ENCODE measurements at regions not wholly inside any gene's neighbourhood (a gene's known extent, or its start where the extent isn't known, plus 50 kb on each side); places are given as distances from the start of the nearest gene placed in this dataset.

DNA sequence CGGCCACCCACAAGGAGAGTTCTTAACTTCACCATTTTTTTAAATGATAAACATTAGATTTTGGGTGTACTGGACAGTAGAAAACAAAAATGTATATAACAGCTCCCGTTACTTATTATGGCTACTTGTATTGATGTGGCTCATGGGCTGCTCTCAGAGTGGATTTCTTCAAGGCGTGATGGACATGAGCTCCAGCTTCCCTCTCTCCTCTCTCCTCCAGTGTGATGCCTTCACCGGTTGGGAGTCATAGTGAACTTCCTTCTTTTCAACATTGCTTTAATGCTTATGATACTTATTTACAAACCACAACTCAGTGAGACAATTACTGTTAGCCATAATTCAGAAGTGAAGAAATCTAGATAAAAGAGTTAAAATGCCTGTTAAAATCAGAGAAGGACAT lies 515.2 kb downstream of the RNF144A start:
- H3K36me3 ChIP-seq = no peaks in the 10 kb centered on the region
- H3K4me3 ChIP-seq = no peak overlapping the region
- no peak overlapping the region for H3K27ac ChIP-seq
- no peaks in the 10 kb centered on the region for H3K27me3 ChIP-seq (replicated peaks; ENCODE audit: insufficient read depth)
- H3K9me3 ChIP-seq = no peaks in the 10 kb centered on the region
- peaks cover 0 to 4% of the 10 kb centered on the region in 2 donors for H3K4me1 ChIP-seq (ENCODE audit: control insufficient read depth in 1 of 2, low read depth in 2 of 2)
- no peak for ATAC-seq (ENCODE audit: insufficient number of reproducible peaks, low FRiP score, low read depth)
- no peak for DNase-seq (ENCODE audit: low spot score)
- no peak for TF ChIP-seq CTCF (IDR thresholded peaks at IDR 0.05)

DNA sequence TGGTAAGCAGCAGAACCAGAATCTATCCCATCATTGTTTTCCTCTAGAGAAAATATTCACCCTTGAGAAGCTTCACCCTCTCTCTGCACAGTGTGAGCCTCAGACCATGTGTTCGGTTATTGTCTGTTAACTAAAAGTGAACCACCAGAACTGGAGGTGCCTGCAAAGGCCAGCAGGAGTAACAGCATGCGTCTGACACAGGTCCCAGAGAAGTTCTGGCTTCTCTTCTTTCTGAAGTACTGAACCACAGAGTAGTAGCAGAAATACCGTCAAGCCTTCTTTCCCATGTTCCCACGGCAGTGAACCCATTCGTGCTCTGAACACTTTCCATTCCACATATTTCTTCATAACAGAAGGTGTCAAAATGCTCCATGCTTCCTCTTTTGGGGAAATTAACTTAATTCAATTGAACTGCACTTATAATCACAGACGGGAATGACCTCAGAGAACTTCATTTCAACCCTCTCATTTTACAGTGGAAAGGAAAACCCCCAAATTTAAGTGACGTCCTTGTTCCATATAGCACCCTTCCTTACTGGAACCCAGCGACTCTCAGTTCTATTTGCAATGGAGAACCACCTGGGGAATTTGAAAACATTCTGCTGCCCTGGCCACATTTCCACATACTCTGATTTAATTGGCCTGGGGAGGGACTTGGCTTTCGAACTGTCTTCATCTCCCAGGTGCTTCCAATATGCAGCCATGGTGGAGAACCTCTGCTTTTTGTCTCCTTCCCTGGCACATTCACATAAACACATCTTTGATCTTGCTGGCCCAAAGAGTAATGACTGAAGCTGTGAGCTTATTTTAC lies 519.1 kb downstream of the RNF144A start:
- no peak for DNase-seq (ENCODE audit: low spot score)
- no peaks in the 10 kb centered on the region for H3K27me3 ChIP-seq (replicated peaks; ENCODE audit: insufficient read depth)
- no peaks in the 10 kb centered on the region for H3K9me3 ChIP-seq
- H3K36me3 ChIP-seq = no peaks in the 10 kb centered on the region
- H3K27ac ChIP-seq = no peak overlapping the region
- TF ChIP-seq CTCF (IDR thresholded peaks at IDR 0.05) = no peak
- H3K4me3 ChIP-seq = no peak overlapping the region
- H3K4me1 ChIP-seq (ENCODE audit: control insufficient read depth in 1 of 2, low read depth in 2 of 2) = peaks cover 0 to 2% of the 10 kb centered on the region in 2 donors
- ATAC-seq (ENCODE audit: insufficient number of reproducible peaks, low FRiP score, low read depth) = no peak

DNA sequence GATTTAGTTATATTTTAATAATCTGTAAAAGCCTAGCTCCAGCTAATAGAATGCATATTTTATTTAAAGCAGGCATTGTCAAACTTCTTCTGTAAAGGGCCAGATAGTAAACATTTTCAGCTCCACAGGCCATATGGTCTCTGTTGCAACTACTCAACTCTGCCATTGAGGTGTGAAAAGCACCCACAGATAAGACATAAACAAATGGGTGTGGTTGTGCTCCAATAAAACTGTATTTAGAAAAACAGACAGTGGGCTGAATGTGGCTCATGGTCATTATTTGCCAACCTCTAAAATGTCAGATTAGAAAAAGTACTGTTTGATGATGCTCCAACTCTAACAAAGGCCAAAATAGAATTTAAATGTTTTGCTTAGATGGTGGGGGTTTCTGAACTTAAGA lies 519.9 kb downstream of the RNF144A start:
- DNase-seq (ENCODE audit: low spot score) = no peak
- no peaks in the 10 kb centered on the region for H3K9me3 ChIP-seq
- no peak for TF ChIP-seq CTCF (IDR thresholded peaks at IDR 0.05)
- no peak overlapping the region for H3K4me3 ChIP-seq
- no peak overlapping the region for H3K27ac ChIP-seq
- no peaks in the 10 kb centered on the region for H3K4me1 ChIP-seq (ENCODE audit: control insufficient read depth in 1 of 2, low read depth in 2 of 2)
- no peaks in the 10 kb centered on the region for H3K27me3 ChIP-seq (replicated peaks; ENCODE audit: insufficient read depth)
- no peak for ATAC-seq (ENCODE audit: insufficient number of reproducible peaks, low FRiP score, low read depth)
- H3K36me3 ChIP-seq = no peaks in the 10 kb centered on the region

DNA sequence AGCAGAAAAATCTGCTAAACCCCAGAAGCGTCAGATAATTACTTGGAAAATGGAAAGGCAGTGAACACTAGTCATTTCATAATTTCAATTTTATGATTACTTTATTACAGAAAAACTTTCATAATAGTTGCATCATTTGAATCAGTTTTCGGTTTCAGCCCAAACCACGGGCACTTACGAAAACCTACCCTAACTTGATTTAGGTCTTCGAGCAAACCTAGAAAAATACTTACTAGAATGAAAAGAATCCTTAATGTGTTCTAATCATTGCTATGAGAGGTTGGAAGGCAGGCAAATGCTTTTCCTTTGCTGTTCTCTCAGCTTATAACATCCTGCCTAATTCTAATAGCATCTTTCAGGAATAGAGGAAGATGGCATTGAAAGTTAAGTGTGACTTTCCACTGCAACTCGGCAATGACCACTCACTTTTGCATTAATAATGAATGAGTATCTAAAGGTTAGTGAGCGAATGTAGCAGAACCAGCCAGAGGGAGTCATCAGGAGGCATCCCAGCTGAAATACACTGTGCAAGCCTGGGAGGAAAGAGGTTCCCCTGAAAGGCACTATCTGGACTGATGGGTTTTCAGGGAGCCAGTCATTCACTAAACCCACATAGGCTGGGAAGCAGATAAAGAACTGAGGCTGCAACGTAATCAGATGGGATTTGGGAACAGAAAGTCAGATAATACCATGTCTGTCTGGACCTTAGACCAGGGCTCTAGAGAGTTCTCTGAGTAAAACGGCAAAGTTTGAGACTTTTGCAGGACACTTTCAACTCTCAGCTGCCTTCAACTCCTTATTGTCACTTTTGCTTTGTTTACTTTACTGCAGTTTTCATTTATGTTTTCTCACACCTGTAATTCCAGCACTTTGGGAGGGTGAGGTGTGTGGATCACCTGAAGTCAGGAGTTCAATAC lies 520.8 kb downstream of the RNF144A start:
- H3K4me3 ChIP-seq = no peak overlapping the region
- TF ChIP-seq CTCF (IDR thresholded peaks at IDR 0.05) = no peak
- DNase-seq (ENCODE audit: low spot score) (no peak), ATAC-seq (ENCODE audit: insufficient number of reproducible peaks, low FRiP score, low read depth) (no peak)
- no peaks in the 10 kb centered on the region for H3K27me3 ChIP-seq (replicated peaks; ENCODE audit: insufficient read depth)
- no peak overlapping the region for H3K27ac ChIP-seq
- H3K9me3 ChIP-seq = no peaks in the 10 kb centered on the region
- H3K4me1 ChIP-seq (ENCODE audit: control insufficient read depth in 1 of 2, low read depth in 2 of 2) = no peaks in the 10 kb centered on the region
- H3K36me3 ChIP-seq = no peaks in the 10 kb centered on the region

DNA sequence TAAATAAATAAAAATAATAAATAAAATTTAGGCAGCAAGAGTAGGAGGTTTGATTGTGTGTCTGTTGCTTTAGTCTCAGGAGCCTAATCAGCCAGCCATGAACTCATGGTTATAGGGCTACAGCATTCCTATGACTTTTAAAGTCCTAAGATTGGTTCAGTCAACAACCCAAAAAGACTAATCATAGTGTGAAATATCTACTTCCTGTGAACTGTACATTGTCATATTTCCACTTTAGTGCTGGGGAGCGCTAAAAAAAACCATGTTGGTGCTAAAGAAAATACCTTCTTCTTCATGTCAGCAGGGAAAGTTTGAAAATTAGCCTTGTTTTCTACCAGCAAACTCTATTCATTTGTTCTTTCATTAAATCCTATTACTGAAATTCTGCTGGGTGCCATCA lies 521.6 kb downstream of the RNF144A start:
- ATAC-seq (ENCODE audit: insufficient number of reproducible peaks, low FRiP score, low read depth) (no peak), DNase-seq (ENCODE audit: low spot score) (no peak)
- no peaks in the 10 kb centered on the region for H3K27me3 ChIP-seq (replicated peaks; ENCODE audit: insufficient read depth)
- no peaks in the 10 kb centered on the region for H3K36me3 ChIP-seq
- no peaks in the 10 kb centered on the region for H3K9me3 ChIP-seq
- no peak overlapping the region for H3K4me3 ChIP-seq
- H3K27ac ChIP-seq = no peak overlapping the region
- TF ChIP-seq CTCF (IDR thresholded peaks at IDR 0.05) = no peak
- no peaks in the 10 kb centered on the region for H3K4me1 ChIP-seq (ENCODE audit: control insufficient read depth in 1 of 2, low read depth in 2 of 2)

All from thoracic aorta (tissue), 2 donors.